ENCODE measurements at regions not wholly inside any gene's neighbourhood (a gene's known extent, or its start where the extent isn't known, plus 50 kb on each side); places are given as distances from the start of the nearest gene placed in this dataset.
"Not testable (repeated sequence)": the region's sequence is repeated elsewhere in the genome, so short reads cannot be mapped to it uniquely, and the experiment has no call there.

DNA sequence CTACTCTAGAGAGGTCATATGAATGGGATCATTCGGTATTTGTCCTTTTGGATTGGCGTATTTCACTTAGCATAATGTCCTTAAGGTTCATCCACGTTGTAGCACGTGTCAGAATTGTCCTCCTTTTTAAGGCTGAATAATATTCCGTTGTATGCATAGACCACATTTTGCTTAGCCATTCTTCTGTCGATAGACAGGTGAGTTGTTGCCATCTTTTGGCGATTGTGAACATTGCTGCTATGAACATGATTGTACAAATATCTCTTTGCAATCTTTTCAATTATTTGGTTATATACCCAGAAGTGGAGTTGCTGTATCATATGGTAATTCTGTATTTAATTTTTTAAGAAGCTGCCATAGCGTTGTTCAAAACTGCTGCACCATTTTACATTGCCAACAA, 52.4 kb upstream of the GOLGA8J start:
- DNase-seq = no peak

- DNase-seq = no peak
These were observed 58.9 kb upstream of the GOLGA8J start for GRCh38 chr15:30023798-30024295.

DNA sequence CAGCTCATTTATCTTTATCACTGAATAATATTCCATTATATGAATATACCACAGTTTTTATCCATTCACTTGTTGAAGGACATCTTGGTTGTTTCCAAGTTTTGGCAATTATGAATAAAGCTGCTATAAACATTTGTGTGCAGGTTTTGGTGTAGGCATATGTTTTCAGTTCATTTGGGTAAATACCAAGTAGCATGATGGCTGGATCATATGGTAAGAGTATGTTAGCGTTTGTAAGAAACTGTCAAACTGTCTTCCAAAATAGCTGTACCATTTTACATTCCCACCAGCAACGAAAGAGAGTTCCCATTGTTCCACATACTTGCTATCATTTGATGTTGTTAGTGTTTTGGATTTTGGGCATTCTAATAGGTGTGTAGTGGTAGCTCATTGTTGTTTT, 72.0 kb upstream of the GOLGA8J start:
- no peak for DNase-seq

GRCh38 chr15:30008156-30008555, 74.6 kb upstream of the GOLGA8J start:
- no peak for DNase-seq

- no peak for DNase-seq
These were observed 81.2 kb upstream of the GOLGA8J start for GRCh38 chr15:30001602-30002001.

DNA sequence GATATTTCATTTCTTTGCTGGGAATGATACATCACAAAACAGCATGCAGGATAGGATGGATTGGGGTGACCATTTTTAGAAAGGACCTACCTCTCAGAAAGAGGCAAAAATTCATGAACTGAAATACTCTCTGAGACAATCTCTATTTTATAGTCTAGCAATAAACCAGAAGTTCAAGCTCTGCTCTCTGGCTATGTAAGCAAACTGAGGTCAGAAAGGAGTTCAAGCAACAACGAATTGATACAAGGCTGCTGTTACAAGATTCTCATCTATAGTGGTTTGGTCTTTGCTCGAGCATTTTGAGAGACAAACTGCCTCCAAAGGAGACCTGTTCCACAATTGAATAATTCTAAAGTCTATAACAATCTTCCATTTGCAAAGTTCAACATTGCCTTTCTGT, 84.7 kb upstream of the GOLGA8J start:
- no peak for DNase-seq

GRCh38 chr15:29997499-29997898, 85.3 kb upstream of the GOLGA8J start:
- no peak for DNase-seq

DNA sequence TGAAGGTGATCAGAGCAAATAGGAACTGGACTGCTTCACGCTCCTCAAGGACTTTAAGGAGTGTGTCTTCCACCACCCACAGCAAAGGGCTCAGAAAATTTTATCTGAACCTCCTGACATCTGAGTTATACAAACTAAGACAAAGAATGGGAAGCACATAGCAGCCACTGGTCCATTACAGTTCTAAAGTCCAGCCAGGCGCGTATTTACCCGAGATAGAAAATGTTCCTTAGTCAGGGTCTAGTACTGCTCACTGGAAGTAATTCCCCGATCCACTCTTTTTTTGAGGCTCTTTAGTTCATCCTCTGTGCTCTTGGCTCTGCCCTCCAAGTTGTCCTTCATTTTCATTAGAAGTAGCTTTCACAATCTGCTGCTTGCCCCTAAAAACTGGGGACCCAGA, 88.5 kb upstream of the GOLGA8J start:
- DNase-seq = no peak

DNA sequence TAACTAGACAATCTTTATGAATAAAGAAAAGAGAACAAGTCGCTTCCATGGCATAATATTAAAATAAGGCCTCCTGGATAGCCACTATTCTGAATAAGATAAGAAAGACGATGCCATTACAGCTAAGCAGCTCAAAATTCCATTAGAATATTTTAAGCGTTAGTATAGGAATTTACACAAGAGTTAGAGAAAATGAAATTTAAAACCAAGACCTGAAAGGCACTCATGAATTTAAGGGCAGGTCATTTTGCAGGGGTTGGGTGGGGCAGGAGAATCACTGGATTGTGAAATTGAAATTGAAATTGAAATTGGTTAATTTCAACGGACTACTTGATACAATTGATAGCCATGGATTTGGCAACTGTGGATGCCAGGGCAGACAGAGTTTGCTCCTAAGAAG, 91.8 kb upstream of the GOLGA8J start:
- no peak for DNase-seq

GRCh38 chr15:29990035-29990434, 92.7 kb upstream of the GOLGA8J start:
- no peak for DNase-seq

- DNase-seq = peak in 1 of 2 experiments; percentile 2
These were observed 94.1 kb upstream of the GOLGA8J start for GRCh38 chr15:29988701-29989100.

- no peak for DNase-seq
These were observed 95.8 kb upstream of the GOLGA8J start for GRCh38 chr15:29986946-29987345.

- DNase-seq = no peak
These were observed 104.1 kb upstream of the GOLGA8J start for GRCh38 chr15:29978411-29979382.

GRCh38 chr15:29974056-29974455, 108.7 kb upstream of the GOLGA8J start:
- DNase-seq = not testable (repeated sequence)

DNA sequence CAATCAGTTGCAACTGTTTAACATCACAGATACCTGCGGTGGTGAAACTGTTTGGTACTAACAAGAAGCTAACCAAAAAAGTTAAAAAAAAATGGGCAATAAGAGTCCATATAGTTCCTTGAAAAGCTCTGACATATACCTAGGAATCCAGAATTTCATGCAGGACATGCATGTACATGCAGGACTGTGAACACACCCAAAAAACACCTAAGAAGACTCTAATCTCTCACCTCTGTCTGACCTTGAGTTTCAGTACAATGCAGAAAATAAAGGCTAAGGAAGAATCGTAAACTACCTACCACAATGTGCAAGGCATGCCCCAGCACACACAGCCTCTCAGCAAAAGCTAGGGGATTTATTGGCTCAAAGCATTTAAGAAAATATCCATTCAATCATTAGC, 110.7 kb upstream of the GOLGA8J start:
- DNase-seq = no peak

DNA sequence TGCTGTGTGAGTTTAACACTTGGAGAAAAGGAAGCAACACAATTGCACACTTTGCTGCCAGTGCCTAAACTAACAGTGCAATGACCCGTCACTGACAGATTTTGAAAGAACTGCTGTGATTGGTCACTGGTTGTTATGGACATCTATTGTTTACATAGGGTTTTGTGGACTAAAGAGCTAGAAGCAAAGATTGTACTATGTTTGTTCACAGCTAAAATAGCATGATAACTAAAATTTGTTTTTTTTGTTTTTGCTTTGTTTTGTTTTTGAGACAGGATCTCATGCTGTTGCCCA, 112.4 kb upstream of the GOLGA8J start:
- no peak for DNase-seq

DNA sequence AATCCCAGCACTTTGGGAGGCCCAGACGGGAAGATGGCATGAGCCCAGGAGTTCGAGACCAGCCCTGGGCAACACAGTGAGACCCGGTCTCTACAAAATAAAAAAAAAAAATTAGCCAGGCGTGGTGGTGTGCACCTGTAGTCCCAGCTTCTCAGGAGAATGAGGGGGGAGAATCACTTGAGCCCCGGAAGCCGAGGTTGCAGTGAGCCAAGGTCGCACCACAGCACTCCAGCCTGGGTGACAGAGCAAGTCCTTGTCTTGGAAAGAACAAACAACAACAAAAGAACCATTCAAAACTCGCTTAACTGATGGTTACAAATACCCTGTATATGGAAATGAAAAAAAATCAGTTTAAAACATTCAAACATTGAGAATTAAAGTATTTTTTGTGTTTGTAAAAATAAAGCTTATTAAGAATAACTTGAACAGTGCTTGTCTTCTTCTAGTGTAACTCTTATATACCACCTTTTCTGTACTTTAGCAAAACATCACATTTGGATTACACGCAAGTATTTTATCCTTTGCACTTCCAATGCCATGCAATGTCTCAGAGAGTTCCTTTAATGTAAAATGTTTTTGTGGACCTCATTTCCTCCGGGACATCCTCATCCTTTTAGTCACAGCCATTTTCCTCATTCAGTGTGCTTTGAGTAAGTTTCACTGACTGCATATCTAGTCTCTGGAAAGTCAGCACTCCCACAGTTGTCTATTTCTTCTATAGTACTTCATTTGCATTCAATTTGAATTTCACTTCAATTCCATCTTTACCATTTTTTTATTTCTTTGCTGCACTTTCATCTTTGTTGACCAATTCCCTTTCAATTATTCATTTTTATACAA, 113.0 kb upstream of the GOLGA8J start:
- DNase-seq = no peak

DNA sequence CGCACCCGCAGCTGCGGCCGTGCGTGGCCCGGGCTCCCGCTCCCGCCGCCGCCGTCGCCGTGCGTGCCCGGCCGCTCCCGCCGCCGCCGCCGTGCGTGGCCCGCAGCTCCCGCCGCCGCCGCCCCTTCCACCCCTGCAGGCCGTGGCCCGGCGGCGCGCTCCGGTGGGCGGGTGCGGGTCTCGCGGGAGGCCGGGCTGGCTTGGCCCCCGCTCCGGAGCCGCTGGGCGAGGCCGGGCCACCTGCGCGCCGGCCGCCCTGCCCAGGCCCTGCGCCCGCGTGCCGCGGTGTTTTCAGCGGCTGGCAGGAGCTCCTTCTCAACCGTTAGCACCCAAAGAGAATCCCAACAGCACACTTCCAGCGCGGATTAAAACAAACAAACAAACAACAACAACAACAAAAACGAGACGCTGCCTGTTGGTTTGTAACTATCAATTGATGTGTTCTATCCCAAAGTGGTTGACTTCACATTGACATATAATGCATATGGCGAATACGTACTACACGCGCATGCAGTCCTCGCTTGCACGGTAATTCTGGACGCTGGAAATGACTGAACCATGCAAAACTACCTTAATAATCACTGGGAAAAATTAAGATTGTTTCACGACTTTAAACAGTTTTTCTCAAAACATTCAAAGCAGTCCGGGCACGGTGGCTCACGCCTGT, 113.7 kb upstream of the GOLGA8J start:
- DNase-seq = no peak

GRCh38 chr15:29968099-29968894, 114.5 kb upstream of the GOLGA8J start:
- no peak for DNase-seq

- DNase-seq = no peak
These were observed 120.3 kb upstream of the GOLGA8J start for GRCh38 chr15:29962407-29962806.

GRCh38 chr15:29959384-29960137, 123.2 kb upstream of the GOLGA8J start:
- no peak for DNase-seq

DNA sequence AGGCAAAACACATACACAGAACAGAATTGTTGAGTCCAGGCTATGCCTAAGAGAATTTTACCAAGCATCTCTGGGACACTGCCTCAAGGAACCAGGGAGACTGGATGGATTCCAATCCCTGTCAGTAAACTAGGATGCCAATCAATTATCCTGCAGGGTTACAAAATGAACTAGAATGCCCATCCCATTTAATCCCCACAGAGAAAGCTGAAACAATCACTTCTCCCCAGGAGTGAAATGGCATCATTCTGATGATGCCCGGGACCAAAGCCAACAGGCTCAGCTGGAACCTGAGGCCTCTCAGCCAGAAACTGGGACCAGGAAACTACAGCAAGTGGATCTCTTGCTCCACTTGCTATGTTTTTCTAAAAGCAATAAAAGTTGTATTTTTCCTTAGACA, 130.0 kb upstream of the TJP1 start:
- DNase-seq = peak; percentile 3 to 59
